Motor neuron (in vitro differentiated cells): ENCODE measurements at regions not wholly inside any gene's neighbourhood (a gene's known extent, or its start where the extent isn't known, plus 50 kb on each side); places are given as distances from the start of the nearest gene placed in this dataset.

ENCODE experiments used
- ATAC-seq, 8 experiments: fragments of 200-7000 bp; cut with Tn5 transposase; replicated peaks in 6 of 8; 2 replicates each; pipeline ENCODE4 v1.8.0; 2021; ENCODE audit warnings: mild to moderate bottlenecking in 8 of 8, moderate library complexity in 8 of 8
- H3K27ac ChIP-seq, 2 donors: fragments of 250-450 bp; sonication (Bioruptor Pico); 2 replicates each; pipeline ENCODE4 v1.9.0; 2021; ENCODE audit warnings: antibody characterized with exemption in 2 of 2, mild to moderate bottlenecking in 2 of 2, moderate library complexity in 1 of 2
- H3K4me1 ChIP-seq, 2 donors: fragments of 250-450 bp; sonication (Bioruptor Pico); replicated peaks in 1 of 2; 2 replicates each; pipeline ENCODE4 v1.6.1; 2021; ENCODE audit warnings: antibody characterized with exemption in 2 of 2, mild to moderate bottlenecking in 2 of 2, moderate library complexity in 1 of 2
- H3K4me3 ChIP-seq, 5 donors: fragments of 250-450 bp; sonication (Bioruptor Pico); 2 replicates each; pipeline ENCODE4 v1.9.0; 2021; ENCODE audit warnings: antibody characterized with exemption in 5 of 5, mild to moderate bottlenecking in 5 of 5, moderate library complexity in 4 of 5
- WGBS, 10 experiments: fragments of 450-650 bp; shearing (Covaris generic); methylation state at CpG; one replicate each; pipeline ENCODE4 v1.0.0; 2022; 5-methylcytosine and 5-hydroxymethylcytosine counted together
- in situ Hi-C, 9 experiments: fragments of 400-800 bp; cut with MboI; loops; one replicate each; pipeline ENCODE4 v1.15.0; 2021; ENCODE audit warnings: low sequenced_read_pairs in 9 of 9, low pct_unique_long_range_greater_than_20kb in 2 of 9; ENCODE audit not compliant: unreplicated experiment in 9 of 9

- H3K4me1 ChIP-seq, result peaks cover 0 to 6% of the 10 kb centered on the region in 2 donors
- no peak overlapping the region for H3K4me3 ChIP-seq
- in situ Hi-C loops, result no loop called here
- 17 to 100% (median 70%) methylated on average over 1 to 2 of the region's 2 CpGs; no CpG with 5 or more reads in 3 of the 10 experiments for WGBS, 10 experiments
- H3K27ac ChIP-seq, result no peak overlapping the region
- no peak for ATAC-seq
These were observed 93.6 kb upstream of the NMNAT3 start for GRCh38 chr3:139771331-139771730.

- in situ Hi-C loops, result no loop called here
- ATAC-seq, result no peak
- Histone ChIP-seq H3K4me1 (peaks cover 0 to 6% of the 10 kb centered on the region in 2 donors), H3K4me3 (no peak overlapping the region), H3K27ac (no peak overlapping the region)
- WGBS, 10 experiments, result 31 to 100% (median 79%) methylated on average over 1 to 7 of the region's 7 CpGs
These were observed 92.8 kb upstream of the NMNAT3 start for GRCh38 chr3:139770577-139770976.

- H3K27ac ChIP-seq, result no peak overlapping the region
- no peak for ATAC-seq
- no peak overlapping the region for H3K4me3 ChIP-seq
- WGBS, 10 experiments, result 20 to 100% (median 90%) methylated on average over 1 to 4 of the region's 4 CpGs; no CpG with 5 or more reads in 3 of the 10 experiments
- H3K4me1 ChIP-seq, result peaks cover 0 to 5% of the 10 kb centered on the region in 2 donors
- in situ Hi-C loops, result no loop called here
These were observed 92.0 kb upstream of the NMNAT3 start for GRCh38 chr3:139769796-139770195.

- ATAC-seq, result peak in 2 of 8 experiments; percentile 16 to 60
- WGBS, 10 experiments, result 0 to 100% (median 75%) methylated on average over 1 to 3 of the region's 3 CpGs; no CpG with 5 or more reads in 3 of the 10 experiments
- in situ Hi-C loops, result no loop called here
- H3K4me3 ChIP-seq, result no peak overlapping the region
- H3K4me1 ChIP-seq, result no peaks in the 10 kb centered on the region
- no peak overlapping the region for H3K27ac ChIP-seq
These were observed 87.2 kb upstream of the NMNAT3 start for GRCh38 chr3:139764936-139765335.

- H3K27ac ChIP-seq, result no peak overlapping the region
- in situ Hi-C loops, result no loop called here
- ATAC-seq, result no peak
- no peak overlapping the region for H3K4me3 ChIP-seq
- 27 to 100% (median 74%) methylated on average over 1 to 6 of the region's 7 CpGs; no CpG with 5 or more reads in 1 of the 10 experiments for WGBS, 10 experiments
- H3K4me1 ChIP-seq, result no peaks in the 10 kb centered on the region
These were observed 86.5 kb upstream of the NMNAT3 start for GRCh38 chr3:139764069-139764905.

GRCh38 chr3:139762302-139762701, 84.5 kb upstream of the NMNAT3 start:
- in situ Hi-C loops, result no loop called here
- WGBS, 10 experiments, result 31 to 83% (median 68%) methylated on average over 2 to 9 of the region's 9 CpGs; no CpG with 5 or more reads in 2 of the 10 experiments
- Histone ChIP-seq H3K27ac (no peak overlapping the region), H3K4me3 (no peak overlapping the region), H3K4me1 (no peaks in the 10 kb centered on the region)
- no peak for ATAC-seq

GRCh38 chr3:139759470-139759869, 81.7 kb upstream of the NMNAT3 start:
- Histone ChIP-seq H3K4me1 (no peaks in the 10 kb centered on the region), H3K4me3 (no peak overlapping the region), H3K27ac (no peak overlapping the region)
- ATAC-seq, result no peak
- in situ Hi-C loops, result no loop called here
- WGBS, 10 experiments, result 80 to 100% (median 90%) methylated on average over 2 of the region's 2 CpGs; no CpG with 5 or more reads in 7 of the 10 experiments

- H3K4me1 ChIP-seq, result no peaks in the 10 kb centered on the region
- ATAC-seq, result peak in 2 of 8 experiments; percentile 44
- no peak overlapping the region for H3K4me3 ChIP-seq
- 25 to 100% (median 87%) methylated on average over 1 to 3 of the region's 5 CpGs; no CpG with 5 or more reads in 2 of the 10 experiments for WGBS, 10 experiments
- in situ Hi-C loops, result no loop called here
- H3K27ac ChIP-seq, result no peak overlapping the region
These were observed 81.0 kb upstream of the NMNAT3 start for GRCh38 chr3:139758654-139759291.

GRCh38 chr3:139757448-139758030, 79.8 kb upstream of the NMNAT3 start:
- Histone ChIP-seq H3K27ac (no peak overlapping the region), H3K4me3 (no peak overlapping the region), H3K4me1 (no peaks in the 10 kb centered on the region)
- in situ Hi-C loops, result no loop called here
- ATAC-seq, result no peak

- in situ Hi-C loops, result no loop called here
- no peak overlapping the region for H3K4me3 ChIP-seq
- 43 to 83% methylated on average over 1 of the region's 3 CpGs; no CpG with 5 or more reads in 8 of the 10 experiments for WGBS, 10 experiments
- no peak overlapping the region for H3K27ac ChIP-seq
- no peak for ATAC-seq
- no peaks in the 10 kb centered on the region for H3K4me1 ChIP-seq
These were observed 78.8 kb upstream of the NMNAT3 start for GRCh38 chr3:139756529-139757103.

- ATAC-seq, result no peak
- Histone ChIP-seq H3K4me1 (no peaks in the 10 kb centered on the region), H3K27ac (no peak overlapping the region), H3K4me3 (no peak overlapping the region)
- WGBS, 10 experiments, result 0 to 100% methylated on average over 1 of the region's 3 CpGs; no CpG with 5 or more reads in 8 of the 10 experiments
- in situ Hi-C loops, result no loop called here
These were observed 77.8 kb upstream of the NMNAT3 start for GRCh38 chr3:139755551-139755950.

GRCh38 chr3:139751789-139752188, 74.0 kb upstream of the NMNAT3 start:
- no peak overlapping the region for H3K27ac ChIP-seq
- H3K4me1 ChIP-seq, result no peaks in the 10 kb centered on the region
- H3K4me3 ChIP-seq, result no peak overlapping the region
- no peak for ATAC-seq
- 0 to 93% (median 74%) methylated on average over 1 to 2 of the region's 2 CpGs for WGBS, 10 experiments
- in situ Hi-C loops, result no loop called here

GRCh38 chr3:139746481-139746880, 68.7 kb upstream of the NMNAT3 start:
- Histone ChIP-seq H3K27ac (no peak overlapping the region), H3K4me1 (peaks cover 0 to 11% of the 10 kb centered on the region in 2 donors), H3K4me3 (no peak overlapping the region)
- in situ Hi-C loops, result no loop called here
- no peak for ATAC-seq
